GM21576 (cell line): ENCODE measurements at regions not wholly inside any gene's neighbourhood (a gene's known extent, or its start where the extent isn't known, plus 50 kb on each side); places are given as distances from the start of the nearest gene placed in this dataset.
"Not testable (repeated sequence)": the region's sequence is repeated elsewhere in the genome, so short reads cannot be mapped to it uniquely, and the experiment has no call there.

Experiments
- ATAC-seq: cut with Tn5 transposase; IDR thresholded peaks from one replicate; pipeline ENCODE4 v1.9.1; 2021; ENCODE audit warnings: mild to moderate bottlenecking, moderate library complexity; ENCODE audit not compliant: unreplicated experiment

- peak; percentile 81 for ATAC-seq
Measured at GRCh38 chr15:69755551-69756310, 303.1 kb downstream of the RPLP1 start.

GRCh38 chr15:69756440-69756839 is 303.8 kb downstream of the RPLP1 start:
- no peak for ATAC-seq

GRCh38 chr15:69757186-69757585 is 304.6 kb downstream of the RPLP1 start:
- no peak for ATAC-seq

- ATAC-seq: no peak
Measured at GRCh38 chr15:69758291-69758771, 305.7 kb downstream of the RPLP1 start.

- ATAC-seq: no peak
Measured at GRCh38 chr15:69758810-69759790, 306.5 kb downstream of the RPLP1 start.

GRCh38 chr15:69760258-69760845 is 307.7 kb downstream of the RPLP1 start:
- no peak for ATAC-seq

- peak; percentile 58 for ATAC-seq
Measured at GRCh38 chr15:69760890-69761568, 308.4 kb downstream of the RPLP1 start.

GRCh38 chr15:69762373-69763148 is 309.9 kb downstream of the RPLP1 start:
- no peak for ATAC-seq

GRCh38 chr15:69763831-69764230 is 311.2 kb downstream of the RPLP1 start:
- no peak for ATAC-seq

GRCh38 chr15:69766156-69766555 is 313.5 kb downstream of the RPLP1 start:
- ATAC-seq: no peak

- ATAC-seq: no peak
Measured at GRCh38 chr15:69767191-69767590, 314.6 kb downstream of the RPLP1 start.

GRCh38 chr15:69769336-69769735 is 316.7 kb downstream of the RPLP1 start:
- ATAC-seq: not testable (repeated sequence)

- not testable (repeated sequence) for ATAC-seq
Measured at GRCh38 chr15:69774258-69774657, 321.6 kb downstream of the RPLP1 start.

GRCh38 chr15:69774711-69775110 is 322.1 kb downstream of the RPLP1 start:
- ATAC-seq: not testable (repeated sequence)

GRCh38 chr15:69777356-69777755 is 320.4 kb downstream of the TLE3 start:
- ATAC-seq: no peak

- no peak for ATAC-seq
Measured at GRCh38 chr15:69780374-69780773, 317.3 kb downstream of the TLE3 start.

GRCh38 chr15:69780981-69781380 is 316.7 kb downstream of the TLE3 start:
- ATAC-seq: no peak

GRCh38 chr15:69781411-69782125 is 316.1 kb downstream of the TLE3 start:
- no peak for ATAC-seq

- ATAC-seq: no peak
Measured at GRCh38 chr15:69782139-69782658, 315.5 kb downstream of the TLE3 start.
